Testis (tissue), 2 donors: ENCODE measurements at regions not wholly inside any gene's neighbourhood (a gene's known extent, or its start where the extent isn't known, plus 50 kb on each side); places are given as distances from the start of the nearest gene placed in this dataset.

ENCODE experiments used
- DNase-seq: peaks from one replicate; pipeline ENCODE4 v3.0.0-alpha.2; 2019
- H3K27ac ChIP-seq, 2 donors: fragments of 200-600 bp; sonication (generic); one replicate each; pipeline ENCODE4 v1.5.1; 2019
- H3K27me3 ChIP-seq: fragments of 200-600 bp; sonication (generic); one replicate; pipeline ENCODE4 v1.5.1; 2019
- H3K36me3 ChIP-seq: fragments of 200-600 bp; sonication (generic); one replicate; pipeline ENCODE4 v1.5.1; 2017; ENCODE audit warnings: low read depth; ENCODE audit errors: missing control alignments
- H3K4me1 ChIP-seq: fragments of 200-600 bp; sonication (generic); one replicate; pipeline ENCODE4 v1.5.1; 2019
- H3K4me3 ChIP-seq, 2 donors: fragments of 200-600 bp; sonication (generic); one replicate each; pipeline ENCODE4 v1.5.1; 2017 to 2019
- H3K9me3 ChIP-seq: fragments of 200-600 bp; sonication (generic); one replicate; pipeline ENCODE4 v1.5.1; 2017
- POLR2A ChIP-seq: fragments of 450-650 bp; IDR thresholded peaks from one replicate; pipeline ENCODE4 v1.6.1; 2017; ENCODE audit warnings: antibody characterized with exemption, mild to moderate bottlenecking, moderate library complexity
- WGBS, 2 donors: methylation state at CpG; one replicate each; pipeline ENCODE4 v1.1.5; 2018; 5-methylcytosine and 5-hydroxymethylcytosine counted together
- intact Hi-C: fragments of 100-400 bp; cut with DNase I; formaldehyde crosslinking; loops from one replicate; pipeline ENCODE4 v1.15.1; 2023; ENCODE audit warnings: low total_unique reads
- TF ChIP-seq, protein P1 (sequence below), 3 experiments: fragments of 450-650 bp in 2 of 3; fragments of 200-600 bp in 1 of 3; sonication (generic) in 1 of 3; IDR thresholded peaks; one replicate each; pipeline ENCODE4 v1.5.1; 2016 to 2019; ENCODE audit warnings: antibody characterized with exemption in 3 of 3, mild to moderate bottlenecking in 2 of 3, moderate library complexity in 1 of 3

DNA sequence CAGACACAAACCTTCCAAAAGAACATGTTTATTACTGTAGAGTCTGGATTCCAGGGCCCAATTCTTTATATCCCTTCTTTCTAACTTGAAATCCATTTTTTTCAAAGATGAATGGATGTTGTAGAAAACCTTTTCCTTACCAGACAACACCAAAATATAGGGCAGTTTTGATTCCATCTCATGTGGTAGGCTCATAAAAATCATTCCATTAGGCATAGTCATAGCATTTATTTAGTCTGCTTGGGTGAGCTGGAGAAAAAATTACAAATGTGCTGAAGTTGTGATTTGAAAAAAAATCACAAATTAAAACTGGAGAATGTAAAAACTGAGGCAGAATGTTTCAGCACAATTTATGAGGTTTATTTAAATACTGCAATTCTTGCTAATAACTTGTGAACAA is 199.3 kb upstream of the TBC1D5 start:
- intact Hi-C loops, result no loop called here
- no peak for TF ChIP-seq POLR2A
- TF ChIP-seq, protein P1, sequence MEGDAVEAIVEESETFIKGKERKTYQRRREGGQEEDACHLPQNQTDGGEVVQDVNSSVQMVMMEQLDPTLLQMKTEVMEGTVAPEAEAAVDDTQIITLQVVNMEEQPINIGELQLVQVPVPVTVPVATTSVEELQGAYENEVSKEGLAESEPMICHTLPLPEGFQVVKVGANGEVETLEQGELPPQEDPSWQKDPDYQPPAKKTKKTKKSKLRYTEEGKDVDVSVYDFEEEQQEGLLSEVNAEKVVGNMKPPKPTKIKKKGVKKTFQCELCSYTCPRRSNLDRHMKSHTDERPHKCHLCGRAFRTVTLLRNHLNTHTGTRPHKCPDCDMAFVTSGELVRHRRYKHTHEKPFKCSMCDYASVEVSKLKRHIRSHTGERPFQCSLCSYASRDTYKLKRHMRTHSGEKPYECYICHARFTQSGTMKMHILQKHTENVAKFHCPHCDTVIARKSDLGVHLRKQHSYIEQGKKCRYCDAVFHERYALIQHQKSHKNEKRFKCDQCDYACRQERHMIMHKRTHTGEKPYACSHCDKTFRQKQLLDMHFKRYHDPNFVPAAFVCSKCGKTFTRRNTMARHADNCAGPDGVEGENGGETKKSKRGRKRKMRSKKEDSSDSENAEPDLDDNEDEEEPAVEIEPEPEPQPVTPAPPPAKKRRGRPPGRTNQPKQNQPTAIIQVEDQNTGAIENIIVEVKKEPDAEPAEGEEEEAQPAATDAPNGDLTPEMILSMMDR (IDR thresholded peaks at IDR 0.05), result no peak
- no peak for DNase-seq
- Histone ChIP-seq H3K27me3 (no peaks in the 10 kb centered on the region), H3K4me1 (no peaks in the 10 kb centered on the region), H3K9me3 (no peaks in the 10 kb centered on the region), H3K36me3 (no peaks in the 10 kb centered on the region), H3K27ac (no peak overlapping the region), H3K4me3 (no peak overlapping the region)

DNA sequence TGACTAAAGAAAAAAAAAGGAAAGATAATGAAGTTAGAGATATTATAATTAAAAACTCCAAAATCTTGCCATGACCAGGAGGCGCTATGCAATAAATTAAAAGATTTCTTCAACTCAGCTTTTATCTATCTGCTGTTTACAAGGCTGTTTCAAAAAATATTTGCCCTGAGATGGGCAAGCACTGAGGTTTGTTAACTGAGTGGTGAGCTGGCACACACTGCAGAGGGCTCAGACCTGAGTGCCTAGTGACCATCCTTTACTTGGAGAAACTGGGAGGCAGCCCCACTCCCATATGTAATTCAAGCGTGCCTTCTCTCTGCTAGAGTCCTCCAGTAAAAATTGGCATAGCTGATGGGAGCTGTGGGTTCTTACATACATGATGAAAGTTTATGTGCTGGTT is 198.7 kb upstream of the TBC1D5 start:
- Histone ChIP-seq H3K4me1 (no peaks in the 10 kb centered on the region), H3K27ac (no peak overlapping the region), H3K9me3 (no peaks in the 10 kb centered on the region), H3K4me3 (no peak overlapping the region), H3K27me3 (no peaks in the 10 kb centered on the region), H3K36me3 (no peaks in the 10 kb centered on the region)
- TF ChIP-seq, protein P1 (IDR thresholded peaks at IDR 0.05), result no peak
- no peak for TF ChIP-seq POLR2A
- 89 to 94% methylated on average over 2 of the region's 2 CpGs for WGBS, 2 donors
- DNase-seq, result no peak
- intact Hi-C loops, result no loop called here

GRCh38 chr3:17939157-17939556 is 196.7 kb upstream of the TBC1D5 start:
- Histone ChIP-seq H3K27me3 (no peaks in the 10 kb centered on the region), H3K4me1 (no peaks in the 10 kb centered on the region), H3K27ac (no peak overlapping the region), H3K4me3 (peak overlapping the region in 1 of 2 donors; percentile 27), H3K9me3 (no peaks in the 10 kb centered on the region), H3K36me3 (no peaks in the 10 kb centered on the region)
- peak; percentile 17 for DNase-seq
- intact Hi-C loops, result no loop called here
- TF ChIP-seq, protein P1 (IDR thresholded peaks at IDR 0.05), result no peak
- TF ChIP-seq POLR2A, result no peak
- WGBS, 2 donors, result 82 to 86% methylated on average over 16 of the region's 16 CpGs

- no peak overlapping the region for H3K27ac ChIP-seq
- no peak overlapping the region for H3K4me3 ChIP-seq
- DNase-seq, result no peak
- TF ChIP-seq, protein P1 (IDR thresholded peaks at IDR 0.05), result no peak
- TF ChIP-seq POLR2A, result no peak
- no peaks in the 10 kb centered on the region for H3K9me3 ChIP-seq
- no peaks in the 10 kb centered on the region for H3K36me3 ChIP-seq
- H3K4me1 ChIP-seq, result no peaks in the 10 kb centered on the region
- WGBS, 2 donors, result 85 to 92% methylated on average over 3 of the region's 3 CpGs
- no peaks in the 10 kb centered on the region for H3K27me3 ChIP-seq
- intact Hi-C loops, result no loop called here
Observed at GRCh38 chr3:17938313-17938712, 195.9 kb upstream of the TBC1D5 start.

DNA sequence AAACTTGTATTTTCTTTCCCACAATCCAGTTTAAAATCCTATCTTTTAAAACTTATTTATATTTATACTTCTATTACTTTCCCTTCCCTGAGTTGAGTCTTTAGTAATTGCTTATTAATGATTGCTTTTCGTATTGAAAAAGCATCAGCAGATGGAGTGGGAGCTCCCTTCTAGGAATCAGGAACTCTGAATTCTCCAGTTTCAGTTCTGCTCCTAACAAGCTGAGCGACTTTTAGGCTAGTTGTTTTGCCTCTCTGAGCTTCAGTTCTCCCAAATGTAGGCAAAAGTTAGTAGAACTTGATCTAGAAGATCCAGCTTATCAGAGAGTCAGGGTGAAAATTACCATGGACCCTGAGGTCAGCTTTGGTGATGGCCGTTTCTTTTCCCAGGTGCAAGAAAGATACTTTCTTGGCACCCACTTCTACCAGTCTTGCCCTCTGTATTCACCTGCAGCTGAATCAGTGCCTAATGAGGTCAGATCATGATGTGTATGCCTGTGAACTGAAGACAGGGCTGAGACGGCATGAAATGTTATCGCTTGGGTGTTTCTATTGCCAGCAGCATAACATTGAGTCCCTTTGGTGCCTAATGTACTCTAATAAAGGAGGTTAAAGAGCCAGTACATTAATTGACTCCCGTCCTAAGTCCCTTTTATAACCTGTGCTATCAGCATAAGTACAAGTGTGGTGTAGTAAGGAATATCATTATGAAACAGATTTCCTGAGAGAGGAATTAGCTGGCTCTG is 194.5 kb upstream of the TBC1D5 start:
- no peak overlapping the region for H3K27ac ChIP-seq
- intact Hi-C loops, result no loop called here
- no peak for TF ChIP-seq POLR2A
- TF ChIP-seq, protein P1 (IDR thresholded peaks at IDR 0.05), result no peak
- H3K4me3 ChIP-seq, result no peak overlapping the region
- H3K27me3 ChIP-seq, result no peaks in the 10 kb centered on the region
- no peaks in the 10 kb centered on the region for H3K9me3 ChIP-seq
- 75 to 79% methylated on average over 6 of the region's 6 CpGs for WGBS, 2 donors
- DNase-seq, result no peak
- no peaks in the 10 kb centered on the region for H3K4me1 ChIP-seq
- H3K36me3 ChIP-seq, result no peaks in the 10 kb centered on the region
